ENCODE measurements at regions not wholly inside any gene's neighbourhood (a gene's known extent, or its start where the extent isn't known, plus 50 kb on each side); places are given as distances from the start of the nearest gene placed in this dataset.
A peak's percentile ranks its signal among the peaks of the same experiment; 100 is the strongest.

- H3K27ac ChIP-seq (ENCODE audit: extremely low read depth, low read depth, low read length), result no peak overlapping the region
- H3K36me3 ChIP-seq (ENCODE audit: control insufficient read depth in 2 of 2, insufficient read depth in 1 of 2, low read length in 2 of 2), result no peaks in the 10 kb centered on the region
- H3K4me3 ChIP-seq (ENCODE audit: low read depth, low read length), result no peak overlapping the region
- H3K9me3 ChIP-seq (ENCODE audit: control insufficient read depth, insufficient read depth, low read depth, low read length), result no peaks in the 10 kb centered on the region
- CTCF ChIA-PET, result no interaction called here
- no peaks in the 10 kb centered on the region for H3K4me1 ChIP-seq (ENCODE audit: control insufficient read depth, insufficient read depth, low read length)
- POLR2A ChIA-PET, result no interaction called here
- 0 out of 2 replicates have a peak, but pooled peaks have one; percentile 37 for TF ChIP-seq ZSCAN30 (tag by site-specific recombination; IDR thresholded peaks at IDR 0.05)
- TF ChIP-seq PRDM1 (tag by site-specific recombination; IDR thresholded peaks at IDR 0.05), result no peak
- TF ChIP-seq ZNF514 (tag by site-specific recombination; IDR thresholded peaks at IDR 0.05), result no peak
- TF ChIP-seq IKZF3 (tag by site-specific recombination; IDR thresholded peaks at IDR 0.05), result 0 out of 2 replicates have a peak, but pooled peaks have one; percentile 29
- 0 out of 2 replicates have a peak, but pooled peaks have one; percentile 23 for TF ChIP-seq ZNF610 (tag by site-specific recombination; IDR thresholded peaks at IDR 0.05; ENCODE audit: borderline replicate concordance)
- TF ChIP-seq ZNF398 (tag by site-specific recombination; IDR thresholded peaks at IDR 0.05), result no peak
- TF ChIP-seq ZNF776 (tag by site-specific recombination; IDR thresholded peaks at IDR 0.05; ENCODE audit: borderline replicate concordance), result no peak
- TF ChIP-seq ZNF175 (tag by site-specific recombination; IDR thresholded peaks at IDR 0.05), result no peak
- TF ChIP-seq ZNF350 (tag by site-specific recombination; IDR thresholded peaks at IDR 0.05), result no peak
- TF ChIP-seq ZNF19 (tag by site-specific recombination; IDR thresholded peaks at IDR 0.05; ENCODE audit: low read depth), result no peak
- TF ChIP-seq ZNF510 (tag by site-specific recombination; IDR thresholded peaks at IDR 0.05; ENCODE audit: insufficient replicate concordance), result no peak
- TF ChIP-seq ZNF843 (tag by site-specific recombination; IDR thresholded peaks at IDR 0.05), result peak; percentile 47; the same call in 1 of the 2 replicates
- TF ChIP-seq FEZF1 (tag by site-specific recombination; IDR thresholded peaks at IDR 0.05), result peak; percentile 83
- peak; percentile 74 for TF ChIP-seq PRDM4 (tag by site-specific recombination; IDR thresholded peaks at IDR 0.05)
- TF ChIP-seq ZNF302 (tag by site-specific recombination; IDR thresholded peaks at IDR 0.05; ENCODE audit: low read depth), result no peak
- TF ChIP-seq ZNF280C (tag by site-specific recombination; IDR thresholded peaks at IDR 0.05), result no peak
- no peak for TF ChIP-seq GFI1B (tag by site-specific recombination; IDR thresholded peaks at IDR 0.05)
- peak; percentile 66; the same call in 1 of the 2 replicates for TF ChIP-seq ZNF18 (tag by site-specific recombination; IDR thresholded peaks at IDR 0.05)
- TF ChIP-seq OSR2 (tag by site-specific recombination; IDR thresholded peaks at IDR 0.05), result no peak
- TF ChIP-seq PRDM6 (tag by site-specific recombination; IDR thresholded peaks at IDR 0.05), result peak; percentile 45
- TF ChIP-seq PRDM10 (tag by site-specific recombination; IDR thresholded peaks at IDR 0.05), result no peak
- TF ChIP-seq ZIC2 (tag by site-specific recombination; IDR thresholded peaks at IDR 0.05), result 0 out of 2 replicates have a peak, but pooled peaks have one; percentile 24
- TF ChIP-seq ZNF133 (tag by site-specific recombination; IDR thresholded peaks at IDR 0.05), result no peak
- TF ChIP-seq GLIS1 (tag by site-specific recombination; IDR thresholded peaks at IDR 0.05), result peak; percentile 59
- peak; percentile 65; the same call in 1 of the 2 replicates for TF ChIP-seq ZNF580 (tag by site-specific recombination; IDR thresholded peaks at IDR 0.05)
These were observed 310.1 kb upstream of the HNRNPA3 start for GRCh38 chr2:176902454-176902853.
